ENCODE measurements at regions not wholly inside any gene's neighbourhood (a gene's known extent, or its start where the extent isn't known, plus 50 kb on each side); places are given as distances from the start of the nearest gene placed in this dataset.
"Not testable (repeated sequence)": the region's sequence is repeated elsewhere in the genome, so short reads cannot be mapped to it uniquely, and the experiment has no call there.

DNA sequence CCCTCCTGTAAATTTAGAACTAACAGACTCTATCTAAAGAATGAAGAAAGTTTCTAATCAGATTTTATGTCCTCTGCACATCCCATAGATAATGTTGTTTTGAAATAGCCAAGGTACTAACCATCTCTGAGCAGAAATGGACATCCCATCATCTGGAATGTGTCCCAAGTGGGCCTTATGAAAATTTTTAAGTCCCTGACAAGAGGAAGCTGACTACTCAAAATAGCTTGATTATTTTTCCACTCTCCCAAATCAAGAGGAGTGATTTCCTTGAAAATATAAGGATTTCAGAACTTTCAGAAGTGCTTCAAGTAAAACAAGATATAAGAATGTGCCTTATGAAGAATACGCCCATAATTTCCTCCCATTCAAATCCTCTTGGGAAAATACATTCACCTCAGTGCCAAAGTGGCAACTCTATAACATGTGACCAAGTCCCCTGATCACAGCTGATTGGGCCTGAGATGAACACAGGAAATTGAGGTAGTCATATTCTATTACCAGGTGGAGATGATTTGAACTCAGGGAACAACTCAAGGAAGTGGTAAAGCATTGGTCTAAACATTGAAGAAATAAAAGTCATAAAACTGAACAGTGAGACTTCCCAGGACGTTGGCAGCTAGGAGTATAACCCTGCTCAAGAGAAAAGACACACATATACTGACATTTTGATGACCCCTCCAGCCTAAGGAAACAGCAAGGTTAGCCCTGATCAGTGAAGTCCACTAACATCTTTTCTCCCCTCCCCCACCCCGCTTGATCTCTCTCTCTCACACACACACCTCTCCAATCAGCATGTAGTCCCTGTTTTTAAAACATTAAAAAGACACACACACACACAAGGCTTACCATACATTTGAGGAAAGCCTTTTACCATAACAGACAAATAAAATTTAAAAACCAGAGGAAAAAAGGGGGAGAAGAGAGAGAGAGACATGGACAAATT lies 70.8 kb upstream of the TEAD1 start:
- TF ChIP-seq SPI1 (IDR thresholded peaks at IDR 0.05; ENCODE audit: borderline replicate concordance, low read depth) (no peak), GABPA (IDR thresholded peaks at IDR 0.05; ENCODE audit: low read depth) (no peak), POLR2AphosphoS5 (IDR thresholded peaks at IDR 0.05; ENCODE audit: low read depth) (no peak)
- TF ChIP-seq, protein P1, sequence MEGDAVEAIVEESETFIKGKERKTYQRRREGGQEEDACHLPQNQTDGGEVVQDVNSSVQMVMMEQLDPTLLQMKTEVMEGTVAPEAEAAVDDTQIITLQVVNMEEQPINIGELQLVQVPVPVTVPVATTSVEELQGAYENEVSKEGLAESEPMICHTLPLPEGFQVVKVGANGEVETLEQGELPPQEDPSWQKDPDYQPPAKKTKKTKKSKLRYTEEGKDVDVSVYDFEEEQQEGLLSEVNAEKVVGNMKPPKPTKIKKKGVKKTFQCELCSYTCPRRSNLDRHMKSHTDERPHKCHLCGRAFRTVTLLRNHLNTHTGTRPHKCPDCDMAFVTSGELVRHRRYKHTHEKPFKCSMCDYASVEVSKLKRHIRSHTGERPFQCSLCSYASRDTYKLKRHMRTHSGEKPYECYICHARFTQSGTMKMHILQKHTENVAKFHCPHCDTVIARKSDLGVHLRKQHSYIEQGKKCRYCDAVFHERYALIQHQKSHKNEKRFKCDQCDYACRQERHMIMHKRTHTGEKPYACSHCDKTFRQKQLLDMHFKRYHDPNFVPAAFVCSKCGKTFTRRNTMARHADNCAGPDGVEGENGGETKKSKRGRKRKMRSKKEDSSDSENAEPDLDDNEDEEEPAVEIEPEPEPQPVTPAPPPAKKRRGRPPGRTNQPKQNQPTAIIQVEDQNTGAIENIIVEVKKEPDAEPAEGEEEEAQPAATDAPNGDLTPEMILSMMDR (IDR thresholded peaks at IDR 0.05; ENCODE audit: insufficient read depth, low read length): no peak
- TF ChIP-seq, protein P2, sequence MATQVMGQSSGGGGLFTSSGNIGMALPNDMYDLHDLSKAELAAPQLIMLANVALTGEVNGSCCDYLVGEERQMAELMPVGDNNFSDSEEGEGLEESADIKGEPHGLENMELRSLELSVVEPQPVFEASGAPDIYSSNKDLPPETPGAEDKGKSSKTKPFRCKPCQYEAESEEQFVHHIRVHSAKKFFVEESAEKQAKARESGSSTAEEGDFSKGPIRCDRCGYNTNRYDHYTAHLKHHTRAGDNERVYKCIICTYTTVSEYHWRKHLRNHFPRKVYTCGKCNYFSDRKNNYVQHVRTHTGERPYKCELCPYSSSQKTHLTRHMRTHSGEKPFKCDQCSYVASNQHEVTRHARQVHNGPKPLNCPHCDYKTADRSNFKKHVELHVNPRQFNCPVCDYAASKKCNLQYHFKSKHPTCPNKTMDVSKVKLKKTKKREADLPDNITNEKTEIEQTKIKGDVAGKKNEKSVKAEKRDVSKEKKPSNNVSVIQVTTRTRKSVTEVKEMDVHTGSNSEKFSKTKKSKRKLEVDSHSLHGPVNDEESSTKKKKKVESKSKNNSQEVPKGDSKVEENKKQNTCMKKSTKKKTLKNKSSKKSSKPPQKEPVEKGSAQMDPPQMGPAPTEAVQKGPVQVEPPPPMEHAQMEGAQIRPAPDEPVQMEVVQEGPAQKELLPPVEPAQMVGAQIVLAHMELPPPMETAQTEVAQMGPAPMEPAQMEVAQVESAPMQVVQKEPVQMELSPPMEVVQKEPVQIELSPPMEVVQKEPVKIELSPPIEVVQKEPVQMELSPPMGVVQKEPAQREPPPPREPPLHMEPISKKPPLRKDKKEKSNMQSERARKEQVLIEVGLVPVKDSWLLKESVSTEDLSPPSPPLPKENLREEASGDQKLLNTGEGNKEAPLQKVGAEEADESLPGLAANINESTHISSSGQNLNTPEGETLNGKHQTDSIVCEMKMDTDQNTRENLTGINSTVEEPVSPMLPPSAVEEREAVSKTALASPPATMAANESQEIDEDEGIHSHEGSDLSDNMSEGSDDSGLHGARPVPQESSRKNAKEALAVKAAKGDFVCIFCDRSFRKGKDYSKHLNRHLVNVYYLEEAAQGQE (IDR thresholded peaks at IDR 0.05; ENCODE audit: insufficient replicate concordance, low read depth): no peak
- H3K27me3 ChIP-seq (ENCODE audit: insufficient read depth, poor library complexity, severe bottlenecking): no peaks in the 10 kb centered on the region
- H3K27ac ChIP-seq (replicated peaks): no peak overlapping the region
- H3K4me3 ChIP-seq (replicated peaks; ENCODE audit: insufficient read depth, low read length): no peak overlapping the region
- no peak for DNase-seq (ENCODE audit: low read depth in 1 of 2, low spot score in 1 of 2)

GRCh38 chr11:12604557-12605153 lies 69.6 kb upstream of the TEAD1 start:
- H3K27me3 ChIP-seq (ENCODE audit: insufficient read depth, poor library complexity, severe bottlenecking): no peaks in the 10 kb centered on the region
- DNase-seq (ENCODE audit: low read depth in 1 of 2, low spot score in 1 of 2): no peak

DNA sequence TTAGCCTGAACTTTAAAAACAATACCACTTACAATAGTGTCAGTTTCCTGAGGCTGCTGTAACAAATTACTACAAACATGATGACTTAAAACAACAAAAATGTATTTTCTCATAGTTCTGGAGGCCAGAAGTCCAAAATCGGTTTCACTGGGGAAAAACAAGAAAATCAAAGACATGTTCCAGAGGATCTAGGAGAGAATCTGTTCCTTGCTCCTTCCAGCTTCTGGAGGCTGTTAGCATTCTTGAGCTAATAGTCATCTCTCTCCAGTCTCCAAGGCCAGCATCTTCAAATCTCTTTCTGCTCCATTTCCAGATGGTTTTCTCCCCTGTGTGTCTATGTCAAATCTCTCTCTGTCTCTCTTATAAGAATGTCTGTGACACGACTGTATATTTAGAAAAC lies 67.6 kb upstream of the TEAD1 start:
- TF ChIP-seq, protein P2 (IDR thresholded peaks at IDR 0.05; ENCODE audit: insufficient replicate concordance, low read depth): no peak
- TF ChIP-seq POLR2AphosphoS5 (IDR thresholded peaks at IDR 0.05; ENCODE audit: low read depth) (no peak), SPI1 (IDR thresholded peaks at IDR 0.05; ENCODE audit: borderline replicate concordance, low read depth) (no peak), GABPA (IDR thresholded peaks at IDR 0.05; ENCODE audit: low read depth) (no peak)
- TF ChIP-seq, protein P1 (IDR thresholded peaks at IDR 0.05; ENCODE audit: insufficient read depth, low read length): no peak
- Histone ChIP-seq H3K27me3 (ENCODE audit: insufficient read depth, poor library complexity, severe bottlenecking) (no peaks in the 10 kb centered on the region), H3K27ac (replicated peaks) (no peak overlapping the region), H3K4me3 (replicated peaks; ENCODE audit: insufficient read depth, low read length) (no peak overlapping the region)
- DNase-seq (ENCODE audit: low read depth in 1 of 2, low spot score in 1 of 2): no peak

More at GRCh38 chr11:12604557-12605153, 69.6 kb upstream of the TEAD1 start:
- TF ChIP-seq, protein P1 (IDR thresholded peaks at IDR 0.05; ENCODE audit: insufficient read depth, low read length): no peak
- TF ChIP-seq, protein P2 (IDR thresholded peaks at IDR 0.05; ENCODE audit: insufficient replicate concordance, low read depth): no peak
- TF ChIP-seq SPI1 (IDR thresholded peaks at IDR 0.05; ENCODE audit: borderline replicate concordance, low read depth) (no peak), POLR2AphosphoS5 (IDR thresholded peaks at IDR 0.05; ENCODE audit: low read depth) (no peak), GABPA (IDR thresholded peaks at IDR 0.05; ENCODE audit: low read depth) (no peak)
- Histone ChIP-seq H3K27ac (replicated peaks) (no peak overlapping the region), H3K4me3 (replicated peaks; ENCODE audit: insufficient read depth, low read length) (no peak overlapping the region)

GRCh38 chr11:12608678-12609077 lies 65.5 kb upstream of the TEAD1 start:
- H3K4me3 ChIP-seq (replicated peaks; ENCODE audit: insufficient read depth, low read length); DNase-seq (ENCODE audit: low read depth in 1 of 2, low spot score in 1 of 2); H3K27ac ChIP-seq (replicated peaks); H3K27me3 ChIP-seq (ENCODE audit: insufficient read depth, poor library complexity, severe bottlenecking): not testable (repeated sequence)
